OCI-LY1 (cell line): ENCODE measurements at regions not wholly inside any gene's neighbourhood (a gene's known extent, or its start where the extent isn't known, plus 50 kb on each side); places are given as distances from the start of the nearest gene placed in this dataset.
"Not testable (repeated sequence)": the region's sequence is repeated elsewhere in the genome, so short reads cannot be mapped to it uniquely, and the experiment has no call there.

ENCODE experiments used
- H2AFZ ChIP-seq: fragments of 200-600 bp; sonication (generic), shearing (Covaris generic); 2 replicates; pipeline ENCODE4 v1.6.0; 2014; ENCODE audit warnings: antibody characterized with exemption, mild to moderate bottlenecking, low read length
- H3F3A ChIP-seq: fragments of 200-600 bp; sonication (generic), shearing (Covaris generic); 2 replicates; pipeline ENCODE4 v1.6.0; 2014; ENCODE audit warnings: mild to moderate bottlenecking, antibody characterized with exemption, low read length, moderate library complexity; ENCODE audit not compliant: insufficient read depth
- H3K27ac ChIP-seq: fragments of 200-600 bp; sonication (generic); 2 replicates; pipeline ENCODE4 v1.5.1; 2014; ENCODE audit warnings: low read length, mixed run types, mild to moderate bottlenecking, low read depth; ENCODE audit not compliant: poor library complexity, severe bottlenecking
- H3K27me3 ChIP-seq: fragments of 200-600 bp; sonication (generic); 2 replicates; pipeline ENCODE4 v1.6.0; 2014; ENCODE audit warnings: antibody characterized with exemption, mild to moderate bottlenecking, low read length, moderate library complexity; ENCODE audit not compliant: insufficient read depth
- H3K36me3 ChIP-seq: fragments of 200-600 bp; sonication (generic); 2 replicates; pipeline ENCODE4 v1.6.1; 2014; ENCODE audit warnings: mild to moderate bottlenecking, antibody characterized with exemption, low read length, moderate library complexity, mixed read lengths; ENCODE audit not compliant: insufficient read depth
- H3K4me1 ChIP-seq: fragments of 200-600 bp; sonication (generic); 2 replicates; pipeline ENCODE4 v1.5.1; 2014; ENCODE audit warnings: mild to moderate bottlenecking, low read length, moderate library complexity; ENCODE audit not compliant: insufficient read depth, severe bottlenecking
- H3K4me2 ChIP-seq: fragments of 200-600 bp; sonication (generic), shearing (Covaris generic); 2 replicates; pipeline ENCODE4 v1.6.1; 2014; ENCODE audit warnings: low read length
- H3K4me3 ChIP-seq: fragments of 200-600 bp; sonication (generic); 2 replicates; pipeline ENCODE4 v1.5.1; 2014; ENCODE audit warnings: low read length, low read depth, mild to moderate bottlenecking, mixed read lengths; ENCODE audit not compliant: poor library complexity, severe bottlenecking
- H3K79me2 ChIP-seq: fragments of 200-600 bp; shearing (Covaris generic); 2 replicates; pipeline ENCODE4 v1.6.1; 2016; ENCODE audit warnings: mixed run types, low read length, mixed read lengths; ENCODE audit not compliant: insufficient read depth
- H3K9ac ChIP-seq: fragments of 200-600 bp; sonication (generic), shearing (Covaris generic); 2 replicates; pipeline ENCODE4 v1.6.1; 2014; ENCODE audit warnings: mild to moderate bottlenecking, low read length, mixed read lengths
- H3K9me2 ChIP-seq: fragments of 200-600 bp; sonication (generic), shearing (Covaris generic); 2 replicates; pipeline ENCODE4 v1.6.1; 2014; ENCODE audit warnings: low read depth, mild to moderate bottlenecking, low read length, mixed read lengths
- H3K9me3 ChIP-seq: fragments of 200-600 bp; shearing (Covaris generic); 2 replicates; pipeline ENCODE4 v1.6.1; 2014; ENCODE audit warnings: low read length, mixed read lengths
- H4K20me1 ChIP-seq: fragments of 200-600 bp; sonication (generic), shearing (Covaris generic); 2 replicates; pipeline ENCODE4 v1.6.0; 2016; ENCODE audit warnings: mild to moderate bottlenecking, low read length; ENCODE audit not compliant: insufficient read depth
- EZH2 ChIP-seq: fragments of 200-600 bp; sonication (generic), shearing (Covaris generic); IDR thresholded peaks from 2 replicates; pipeline ENCODE4 v1.8.0; 2017; ENCODE audit warnings: borderline replicate concordance, mixed run types, mild to moderate bottlenecking, antibody characterized with exemption, low read length, moderate library complexity, mixed read lengths
- TF ChIP-seq, protein P1 (sequence below): fragments of 200-600 bp; sonication (generic), shearing (Covaris generic); IDR thresholded peaks from 2 replicates; pipeline ENCODE4 v1.5.1; 2017; ENCODE audit warnings: mild to moderate bottlenecking, antibody characterized with exemption, low read length, moderate library complexity, mixed read lengths

DNA sequence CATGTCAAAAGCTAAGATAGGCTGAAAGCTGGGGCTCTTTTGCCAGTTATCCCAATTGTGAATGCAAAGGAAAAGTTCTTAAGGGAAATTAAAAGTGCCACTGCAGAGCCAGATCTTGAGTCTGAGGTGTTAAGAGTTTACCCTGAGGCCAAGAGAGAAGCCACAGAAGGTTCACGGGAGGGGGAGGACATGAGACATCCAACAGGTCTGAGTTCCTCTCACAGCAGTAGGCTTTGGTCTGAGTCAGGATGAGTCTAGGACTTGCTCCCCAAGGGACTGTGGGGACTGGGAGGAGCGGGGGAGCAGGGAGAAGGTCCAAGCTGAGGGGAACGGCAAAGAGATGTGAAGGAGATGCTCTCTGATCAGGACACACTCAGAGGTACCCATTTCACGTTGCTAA is 411.2 kb upstream of the CAMK1G start:
- no peak overlapping the region for H2AFZ ChIP-seq
- no peak overlapping the region for H3K27ac ChIP-seq
- no peak overlapping the region for H3K4me3 ChIP-seq
- no peaks in the 10 kb centered on the region for H3K4me1 ChIP-seq
- TF ChIP-seq, protein P1, sequence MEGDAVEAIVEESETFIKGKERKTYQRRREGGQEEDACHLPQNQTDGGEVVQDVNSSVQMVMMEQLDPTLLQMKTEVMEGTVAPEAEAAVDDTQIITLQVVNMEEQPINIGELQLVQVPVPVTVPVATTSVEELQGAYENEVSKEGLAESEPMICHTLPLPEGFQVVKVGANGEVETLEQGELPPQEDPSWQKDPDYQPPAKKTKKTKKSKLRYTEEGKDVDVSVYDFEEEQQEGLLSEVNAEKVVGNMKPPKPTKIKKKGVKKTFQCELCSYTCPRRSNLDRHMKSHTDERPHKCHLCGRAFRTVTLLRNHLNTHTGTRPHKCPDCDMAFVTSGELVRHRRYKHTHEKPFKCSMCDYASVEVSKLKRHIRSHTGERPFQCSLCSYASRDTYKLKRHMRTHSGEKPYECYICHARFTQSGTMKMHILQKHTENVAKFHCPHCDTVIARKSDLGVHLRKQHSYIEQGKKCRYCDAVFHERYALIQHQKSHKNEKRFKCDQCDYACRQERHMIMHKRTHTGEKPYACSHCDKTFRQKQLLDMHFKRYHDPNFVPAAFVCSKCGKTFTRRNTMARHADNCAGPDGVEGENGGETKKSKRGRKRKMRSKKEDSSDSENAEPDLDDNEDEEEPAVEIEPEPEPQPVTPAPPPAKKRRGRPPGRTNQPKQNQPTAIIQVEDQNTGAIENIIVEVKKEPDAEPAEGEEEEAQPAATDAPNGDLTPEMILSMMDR = no peak
- TF ChIP-seq EZH2 = no peak
- H3K79me2 ChIP-seq = no peaks in the 10 kb centered on the region
- no peaks in the 10 kb centered on the region for H3F3A ChIP-seq
- H3K27me3 ChIP-seq = no peaks in the 10 kb centered on the region
- H3K4me2 ChIP-seq = no peak overlapping the region
- H3K9ac ChIP-seq = no peak overlapping the region
- H4K20me1 ChIP-seq = no peaks in the 10 kb centered on the region
- H3K36me3 ChIP-seq = no peaks in the 10 kb centered on the region
- H3K9me2 ChIP-seq = no peaks in the 10 kb centered on the region
- no peaks in the 10 kb centered on the region for H3K9me3 ChIP-seq

DNA sequence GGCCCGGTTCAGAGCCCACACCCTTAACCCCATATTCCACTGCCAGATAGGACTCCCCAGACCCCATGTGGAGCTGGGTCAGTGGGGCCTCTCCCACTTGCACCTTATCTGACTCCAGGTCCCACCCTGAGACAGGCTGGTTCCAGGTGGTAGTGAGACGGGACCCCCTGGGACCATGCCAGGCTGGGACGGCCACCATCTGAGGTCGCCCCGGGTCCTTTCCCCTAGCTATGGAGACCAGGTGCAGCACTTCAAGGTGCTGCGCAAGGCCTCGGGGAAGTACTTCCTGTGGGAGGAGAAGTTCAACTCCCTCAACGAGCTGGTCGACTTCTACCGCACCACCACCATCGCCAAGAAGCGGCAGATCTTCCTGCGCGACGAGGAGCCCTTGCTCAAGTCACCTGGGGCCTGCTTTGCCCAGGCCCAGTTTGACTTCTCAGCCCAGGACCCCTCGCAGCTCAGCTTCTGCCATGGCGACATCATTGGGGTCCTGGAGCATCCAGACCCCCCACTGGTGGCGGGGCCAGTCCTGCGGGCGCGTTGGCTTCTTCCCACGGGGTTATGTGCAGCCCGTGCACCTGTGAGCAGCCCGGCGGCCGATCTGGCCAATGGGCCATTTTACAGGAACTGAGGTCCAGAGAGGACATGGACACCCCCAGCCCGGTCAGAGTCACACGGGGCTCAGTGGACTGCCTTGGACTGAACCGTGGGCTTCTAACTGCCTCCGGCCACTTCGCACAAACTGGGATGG is 410.5 kb upstream of the CAMK1G start:
- not testable (repeated sequence) for H2AFZ ChIP-seq, H3K9me2 ChIP-seq, H3K4me2 ChIP-seq, H4K20me1 ChIP-seq, H3F3A ChIP-seq, H3K36me3 ChIP-seq, H3K9ac ChIP-seq, H3K79me2 ChIP-seq, H3K4me1 ChIP-seq, H3K9me3 ChIP-seq, H3K27me3 ChIP-seq, H3K4me3 ChIP-seq, H3K27ac ChIP-seq

DNA sequence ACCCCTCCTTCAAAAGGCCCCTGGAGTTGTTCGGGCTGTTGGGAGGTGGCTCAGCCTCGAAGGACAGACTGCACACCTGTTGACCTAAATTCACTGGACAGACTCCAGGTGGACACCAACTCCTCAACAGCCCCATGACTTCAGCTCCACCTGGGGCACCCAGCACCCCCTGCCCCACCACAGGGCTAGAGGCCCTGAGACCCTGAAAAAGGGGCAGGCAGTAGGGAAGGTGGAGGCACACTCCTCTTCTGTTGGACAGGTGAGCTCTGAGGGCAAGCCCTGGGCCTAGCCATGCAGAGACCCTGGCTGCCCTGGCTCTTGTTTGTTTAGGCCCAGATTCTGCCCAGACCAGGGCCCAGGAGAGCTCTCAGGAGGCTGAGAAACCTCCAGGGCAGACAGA is 409.7 kb upstream of the CAMK1G start:
- H3K9ac ChIP-seq, H3K27ac ChIP-seq, H3K4me2 ChIP-seq: not testable (repeated sequence)

DNA sequence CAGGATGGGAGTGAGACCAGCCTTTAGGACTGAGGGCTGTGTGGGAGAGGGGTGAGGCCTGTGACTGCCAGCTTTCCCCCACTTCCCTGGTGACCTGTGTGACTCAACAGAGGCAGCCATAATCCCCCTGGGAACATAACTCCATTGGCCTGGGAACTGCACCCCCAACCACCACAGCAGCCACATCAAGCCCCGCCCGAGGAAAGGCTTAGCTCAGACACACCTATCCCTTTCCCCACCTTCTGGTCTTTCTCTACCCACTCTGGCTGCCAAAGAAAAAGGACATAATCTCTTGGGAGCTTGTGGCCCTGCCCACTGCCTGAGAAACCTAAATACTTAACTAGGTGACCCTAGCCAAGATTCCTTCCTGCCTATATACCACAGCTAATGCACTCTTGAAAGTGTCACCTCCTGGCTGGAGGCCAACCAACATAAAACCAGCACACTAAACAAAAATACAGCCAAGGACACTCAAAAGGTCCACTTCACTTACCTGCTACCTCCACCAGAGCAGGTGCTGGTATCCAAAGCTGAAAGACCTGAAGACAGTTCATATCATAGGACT is 406.6 kb upstream of the CAMK1G start:
- no peak overlapping the region for H3K27ac ChIP-seq
- H3F3A ChIP-seq = no peaks in the 10 kb centered on the region
- TF ChIP-seq, protein P1 = no peak
- no peak for TF ChIP-seq EZH2
- H3K4me1 ChIP-seq = no peaks in the 10 kb centered on the region
- H3K79me2 ChIP-seq = no peaks in the 10 kb centered on the region
- H3K4me3 ChIP-seq = no peak overlapping the region
- H2AFZ ChIP-seq = no peak overlapping the region
- no peaks in the 10 kb centered on the region for H4K20me1 ChIP-seq
- H3K27me3 ChIP-seq = no peaks in the 10 kb centered on the region
- no peaks in the 10 kb centered on the region for H3K36me3 ChIP-seq
- no peaks in the 10 kb centered on the region for H3K9me2 ChIP-seq
- H3K4me2 ChIP-seq = no peak overlapping the region
- no peak overlapping the region for H3K9ac ChIP-seq
- no peaks in the 10 kb centered on the region for H3K9me3 ChIP-seq

More for the DNA sequence above, 409.7 kb upstream of the CAMK1G start:
- H3K79me2 ChIP-seq, H3K27me3 ChIP-seq, H2AFZ ChIP-seq, H3K9me2 ChIP-seq, H3F3A ChIP-seq, H3K4me1 ChIP-seq, H3K36me3 ChIP-seq, H3K4me3 ChIP-seq, H3K9me3 ChIP-seq, H4K20me1 ChIP-seq: not testable (repeated sequence)
